ENCODE measurements at regions not wholly inside any gene's neighbourhood (a gene's known extent, or its start where the extent isn't known, plus 50 kb on each side); places are given as distances from the start of the nearest gene placed in this dataset.

- no peak overlapping the region for H3K4me3 ChIP-seq (ENCODE audit: low read depth, low read length)
- no peak for TF ChIP-seq CTCF (IDR thresholded peaks at IDR 0.05; ENCODE audit: insufficient read depth, low read depth, low read length, missing control alignments)
Observed at GRCh38 chr6:4503700-4504099, 272.5 kb upstream of the CDYL start.

GRCh38 chr6:4496284-4496683 lies 279.9 kb upstream of the CDYL start:
- no peak for DNase-seq (ENCODE audit: low read depth)
- TF ChIP-seq CTCF (IDR thresholded peaks at IDR 0.05; ENCODE audit: insufficient read depth, low read depth, low read length, missing control alignments): no peak
- no peak overlapping the region for H3K4me3 ChIP-seq (ENCODE audit: low read depth, low read length)

More at GRCh38 chr6:4503700-4504099, 272.5 kb upstream of the CDYL start:
- DNase-seq (ENCODE audit: low read depth): no peak

GRCh38 chr6:4491501-4492260 lies 284.5 kb upstream of the CDYL start:
- no peak overlapping the region for H3K4me3 ChIP-seq (ENCODE audit: low read depth, low read length)
- no peak for DNase-seq (ENCODE audit: low read depth)
- TF ChIP-seq CTCF (IDR thresholded peaks at IDR 0.05; ENCODE audit: insufficient read depth, low read depth, low read length, missing control alignments): no peak

GRCh38 chr6:4489538-4489937 lies 286.7 kb upstream of the CDYL start:
- DNase-seq (ENCODE audit: low read depth): no peak
- H3K4me3 ChIP-seq (ENCODE audit: low read depth, low read length): no peak overlapping the region
- no peak for TF ChIP-seq CTCF (IDR thresholded peaks at IDR 0.05; ENCODE audit: insufficient read depth, low read depth, low read length, missing control alignments)

GRCh38 chr6:4488389-4488788 lies 287.8 kb upstream of the CDYL start:
- DNase-seq (ENCODE audit: low read depth): no peak
- no peak for TF ChIP-seq CTCF (IDR thresholded peaks at IDR 0.05; ENCODE audit: insufficient read depth, low read depth, low read length, missing control alignments)
- H3K4me3 ChIP-seq (ENCODE audit: low read depth, low read length): no peak overlapping the region

- no peak overlapping the region for H3K4me3 ChIP-seq (ENCODE audit: low read depth, low read length)
- TF ChIP-seq CTCF (IDR thresholded peaks at IDR 0.05; ENCODE audit: insufficient read depth, low read depth, low read length, missing control alignments): no peak
- no peak for DNase-seq (ENCODE audit: low read depth)
Observed at GRCh38 chr6:4487538-4487937, 288.7 kb upstream of the CDYL start.

Measured in GM12865 (cell line).